ENCODE measurements at regions not wholly inside any gene's neighbourhood (a gene's known extent, or its start where the extent isn't known, plus 50 kb on each side); places are given as distances from the start of the nearest gene placed in this dataset.
"Not testable (repeated sequence)": the region's sequence is repeated elsewhere in the genome, so short reads cannot be mapped to it uniquely, and the experiment has no call there.

DNA sequence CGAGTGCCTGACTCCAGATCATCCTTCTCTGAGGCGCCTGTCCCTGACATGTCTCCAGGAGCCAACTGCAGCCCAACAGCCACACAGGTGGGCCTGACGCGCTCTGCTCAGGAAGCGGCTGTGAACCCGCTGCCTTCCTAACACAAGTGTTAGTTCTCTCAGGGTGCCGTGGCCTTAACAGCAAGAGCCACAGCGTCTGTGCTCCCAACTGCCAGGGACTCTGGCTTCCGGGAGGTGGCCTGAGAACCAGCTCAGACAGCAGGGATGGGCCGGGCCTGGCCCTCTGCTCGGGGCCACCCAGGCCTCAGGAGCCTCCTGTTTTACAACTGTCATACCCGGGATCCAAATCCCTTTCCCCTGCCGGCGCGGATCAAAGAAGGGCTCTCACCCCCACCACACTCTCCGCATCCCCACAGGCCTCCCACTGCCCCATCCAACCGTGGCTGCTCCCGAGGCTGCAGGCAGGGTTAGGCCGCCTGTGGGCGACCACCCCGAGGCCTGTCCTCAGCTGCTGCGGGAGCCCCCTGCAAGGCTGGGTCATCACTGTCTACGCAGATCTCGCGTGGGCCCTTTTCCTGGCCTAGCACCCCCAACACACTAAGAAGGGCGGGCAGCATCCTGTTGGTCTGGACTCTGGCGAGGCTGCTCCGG lies 114.2 kb upstream of the ZNF236 start:
- POLR2A ChIA-PET, result no interaction called here
- DNase-seq (ENCODE audit: low read depth, low spot score), result no peak
- CTCF ChIA-PET, result interaction anchor here (1.1 to 7.0 kb wide), 7 partner anchors 11 to 321 kb away, joined by 3 to 176 read pairs (median 12); no protein-coding TSS in a partner anchor
- TF ChIP-seq, protein P1, sequence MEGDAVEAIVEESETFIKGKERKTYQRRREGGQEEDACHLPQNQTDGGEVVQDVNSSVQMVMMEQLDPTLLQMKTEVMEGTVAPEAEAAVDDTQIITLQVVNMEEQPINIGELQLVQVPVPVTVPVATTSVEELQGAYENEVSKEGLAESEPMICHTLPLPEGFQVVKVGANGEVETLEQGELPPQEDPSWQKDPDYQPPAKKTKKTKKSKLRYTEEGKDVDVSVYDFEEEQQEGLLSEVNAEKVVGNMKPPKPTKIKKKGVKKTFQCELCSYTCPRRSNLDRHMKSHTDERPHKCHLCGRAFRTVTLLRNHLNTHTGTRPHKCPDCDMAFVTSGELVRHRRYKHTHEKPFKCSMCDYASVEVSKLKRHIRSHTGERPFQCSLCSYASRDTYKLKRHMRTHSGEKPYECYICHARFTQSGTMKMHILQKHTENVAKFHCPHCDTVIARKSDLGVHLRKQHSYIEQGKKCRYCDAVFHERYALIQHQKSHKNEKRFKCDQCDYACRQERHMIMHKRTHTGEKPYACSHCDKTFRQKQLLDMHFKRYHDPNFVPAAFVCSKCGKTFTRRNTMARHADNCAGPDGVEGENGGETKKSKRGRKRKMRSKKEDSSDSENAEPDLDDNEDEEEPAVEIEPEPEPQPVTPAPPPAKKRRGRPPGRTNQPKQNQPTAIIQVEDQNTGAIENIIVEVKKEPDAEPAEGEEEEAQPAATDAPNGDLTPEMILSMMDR (IDR thresholded peaks at IDR 0.05; ENCODE audit: insufficient read depth, low read length, missing control alignments), result no peak
- no peak overlapping the region for H3K4me3 ChIP-seq (ENCODE audit: low read depth, low read length)

DNA sequence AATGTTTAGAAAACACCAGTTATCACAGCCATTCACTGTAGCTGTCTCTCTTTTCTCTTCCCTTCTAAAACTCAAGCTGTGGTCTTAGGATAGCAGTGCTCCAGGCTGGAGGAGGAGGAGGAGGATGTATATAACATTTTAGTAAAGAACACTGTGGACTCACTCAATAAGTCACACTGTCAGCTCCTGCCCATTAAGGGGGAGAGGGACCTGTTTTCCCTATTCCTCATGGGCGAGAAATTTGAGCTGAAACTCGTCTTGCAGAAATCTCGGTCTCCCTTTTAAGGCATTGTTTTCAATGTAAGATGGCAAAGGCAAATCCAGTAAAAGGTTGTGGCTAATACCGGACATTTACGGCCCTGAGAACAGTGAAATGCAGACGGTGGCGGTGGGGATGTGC lies 114.8 kb upstream of the ZNF236 start:
- no peak overlapping the region for H3K4me3 ChIP-seq (ENCODE audit: low read depth, low read length)
- no peak for DNase-seq (ENCODE audit: low read depth, low spot score)
- POLR2A ChIA-PET, result no interaction called here
- CTCF ChIA-PET, result interaction anchor here (0.8 to 7.0 kb wide), 5 partner anchors 10 to 321 kb away, joined by 3 to 176 read pairs (median 5); no protein-coding TSS in a partner anchor
- TF ChIP-seq, protein P1 (IDR thresholded peaks at IDR 0.05; ENCODE audit: insufficient read depth, low read length, missing control alignments), result no peak

DNA sequence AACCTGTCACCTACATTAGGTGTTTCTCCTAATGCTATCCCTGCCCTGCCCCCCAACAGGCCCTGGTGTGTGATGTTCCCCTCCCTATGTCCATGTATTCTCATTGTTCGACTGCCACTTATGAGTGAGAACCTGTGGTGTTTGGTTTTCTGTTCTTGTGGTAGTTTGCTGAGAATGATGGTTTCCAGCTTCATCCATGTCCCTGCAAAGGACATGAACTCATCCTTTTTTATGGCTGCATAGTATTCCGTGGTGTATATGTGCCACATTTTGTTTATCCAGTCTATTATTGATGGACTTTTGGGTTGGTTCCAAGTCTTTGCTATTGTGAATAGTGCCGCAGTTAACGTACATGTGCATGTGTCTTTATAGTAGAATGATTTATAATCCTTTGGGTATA lies 117.8 kb upstream of the ZNF236 start:
- H3K4me3 ChIP-seq (ENCODE audit: low read depth, low read length); CTCF ChIA-PET: not testable (repeated sequence)

DNA sequence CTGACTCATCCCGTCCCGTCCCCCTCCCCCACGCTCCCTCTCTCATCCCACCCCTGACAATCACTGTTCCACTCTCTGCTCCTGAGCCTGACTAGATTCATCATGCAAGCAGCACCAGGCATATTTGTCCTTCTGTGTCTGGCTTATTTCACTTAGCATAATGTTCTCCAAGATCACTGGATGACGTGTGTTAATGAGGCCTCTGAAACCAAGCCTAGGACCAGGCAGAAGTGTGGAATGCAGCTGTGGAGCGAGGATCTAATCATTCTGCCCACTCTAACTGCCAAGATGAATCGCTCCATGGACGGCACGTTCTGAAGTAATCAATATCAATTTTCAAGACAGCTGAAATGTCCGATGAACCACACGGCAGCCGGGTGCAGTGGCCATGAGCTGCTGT lies 122.4 kb upstream of the ZNF236 start:
- no peak for DNase-seq (ENCODE audit: low read depth, low spot score)
- POLR2A ChIA-PET, result interaction anchor here (0.6 kb wide), 1 partner anchor 293 kb away, joined by 3 read pairs; no protein-coding TSS in a partner anchor
- TF ChIP-seq, protein P1 (IDR thresholded peaks at IDR 0.05; ENCODE audit: insufficient read depth, low read length, missing control alignments), result no peak
- H3K4me3 ChIP-seq (ENCODE audit: low read depth, low read length), result no peak overlapping the region
- CTCF ChIA-PET, result interaction anchor here (2.3 to 4.2 kb wide), 3 partner anchors 10 to 301 kb away, joined by 13 to 28 read pairs (median 17); no protein-coding TSS in a partner anchor

More for the DNA sequence above, 117.8 kb upstream of the ZNF236 start:
- DNase-seq (ENCODE audit: low read depth, low spot score); POLR2A ChIA-PET: not testable (repeated sequence)

DNA sequence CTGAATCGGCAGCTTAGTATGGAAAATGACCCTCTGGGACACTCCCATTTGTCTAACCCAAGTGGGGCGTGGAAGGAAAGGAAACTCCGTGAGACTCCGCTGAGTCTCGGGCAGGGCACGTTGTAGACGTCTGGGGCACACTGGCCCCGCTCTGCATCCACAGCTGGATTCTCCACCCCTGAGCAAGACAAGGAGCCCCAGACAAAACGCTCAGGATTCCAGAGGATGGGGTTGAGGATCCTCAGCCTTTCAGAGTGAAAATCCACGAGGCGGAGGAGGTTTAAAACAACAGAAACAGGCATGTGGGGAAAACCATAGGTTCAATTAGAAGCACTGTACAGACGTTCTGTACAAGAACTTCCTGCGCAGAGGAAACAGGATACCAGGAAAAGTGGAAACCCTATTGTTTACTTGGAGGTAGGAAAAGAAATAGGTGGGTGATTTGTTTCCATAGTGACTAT lies 124.9 kb upstream of the ZNF236 start:
- ChIA-PET CTCF (interaction anchor here (1.2 to 3.1 kb wide), 3 partner anchors 10 to 298 kb away, joined by 5 to 13 read pairs (median 12); no protein-coding TSS in a partner anchor), POLR2A (no interaction called here)
- TF ChIP-seq, protein P1 (IDR thresholded peaks at IDR 0.05; ENCODE audit: insufficient read depth, low read length, missing control alignments), result no peak
- no peak for DNase-seq (ENCODE audit: low read depth, low spot score)
- peak overlapping the region; percentile 27 for H3K4me3 ChIP-seq (ENCODE audit: low read depth, low read length)

DNA sequence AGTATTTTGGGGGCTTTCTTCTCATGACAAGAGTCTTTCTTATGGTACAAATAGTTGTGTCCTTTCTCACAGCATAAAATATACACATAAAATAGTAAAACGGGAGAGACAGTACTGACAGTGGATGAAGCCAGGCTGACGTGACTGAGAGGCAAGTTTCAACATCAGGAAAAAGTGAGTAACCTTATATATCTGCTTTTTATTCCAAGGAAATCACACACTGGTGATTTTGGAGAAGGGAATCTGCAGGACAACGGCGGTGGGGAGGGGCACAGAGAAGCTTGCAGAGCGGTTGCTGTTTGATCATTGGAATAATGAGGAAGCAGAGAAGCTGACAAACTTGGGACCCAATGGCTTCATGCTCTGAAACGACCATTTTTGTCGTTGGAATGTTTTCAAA lies 130.6 kb upstream of the ZNF236 start:
- ChIA-PET CTCF (interaction anchor here (10.4 kb wide), 1 partner anchor 294 kb away, joined by 139 read pairs; no protein-coding TSS in a partner anchor), POLR2A (no interaction called here)
- DNase-seq (ENCODE audit: low read depth, low spot score), result no peak
- no peak overlapping the region for H3K4me3 ChIP-seq (ENCODE audit: low read depth, low read length)
- TF ChIP-seq, protein P1 (IDR thresholded peaks at IDR 0.05; ENCODE audit: insufficient read depth, low read length, missing control alignments), result no peak

Data from AG04449 (cell line).